IMR-90 (cell line): ENCODE measurements at regions not wholly inside any gene's neighbourhood (a gene's known extent, or its start where the extent isn't known, plus 50 kb on each side); places are given as distances from the start of the nearest gene placed in this dataset.

Experiments used
- ATAC-seq: fragments of 200-7000 bp; cut with Tn5 transposase; 2 replicates; pipeline ENCODE4 v1.9.1; 2020; ENCODE audit warnings: low read depth, mild to moderate bottlenecking, moderate library complexity
- BruUV-seq: library from RNA; stranded (reverse); fragments of 400-500 nt; replicated peaks from 2 replicates; lab custom pipeline; 2021; lab: Mats Ljungman, UMichigan
- CTCF ChIA-PET: fragments of 300-600 bp; formaldehyde crosslinking; extraction: SDS; loops from one replicate; lab custom pipeline; 2021; ENCODE audit warnings: antibody characterized with exemption; lab: Yijun Ruan, JAX
- POLR2A ChIA-PET: fragments of 300-600 bp; sonication (Branson Sonifier 250); formaldehyde crosslinking; loops from one replicate; lab custom pipeline; 2022; ENCODE audit warnings: antibody characterized with exemption; ENCODE audit not compliant: unreplicated experiment; lab: Charles Lee
- DNase-seq: peaks from one replicate; pipeline ENCODE4 v3.0.0; 2013
- H2AFZ ChIP-seq: replicated peaks from 2 replicates; pipeline ENCODE3; 2013; ENCODE audit warnings: low read length, mild to moderate bottlenecking; ENCODE audit not compliant: poor library complexity
- H2AK5ac ChIP-seq: 2 replicates; pipeline ENCODE4 v1.6.1; 2013; ENCODE audit warnings: low read depth, low read length, inconsistent platforms
- H2AK9ac ChIP-seq: replicated peaks from 2 replicates; pipeline ENCODE3; 2013; ENCODE audit warnings: mild to moderate bottlenecking, low read depth, low read length, moderate library complexity; ENCODE audit not compliant: poor library complexity
- H2BK120ac ChIP-seq: 2 replicates; pipeline ENCODE4 v1.6.1; 2013; ENCODE audit warnings: low read depth, low read length, inconsistent platforms
- H2BK15ac ChIP-seq: 3 replicates; pipeline ENCODE4 v1.6.1; 2013; ENCODE audit warnings: low read depth, low read length, inconsistent platforms
- H2BK20ac ChIP-seq: 2 replicates; pipeline ENCODE4 v1.6.1; 2013; ENCODE audit warnings: low read depth, mild to moderate bottlenecking, inconsistent platforms, low read length, moderate library complexity
- H2BK5ac ChIP-seq: 2 replicates; pipeline ENCODE4 v1.6.1; 2013; ENCODE audit warnings: mild to moderate bottlenecking, low read depth, low read length, inconsistent platforms; ENCODE audit not compliant: poor library complexity, severe bottlenecking
- H3K14ac ChIP-seq: replicated peaks from 2 replicates; pipeline ENCODE4 v1.6.1; 2013; ENCODE audit warnings: low read depth, low read length, inconsistent platforms
- H3K18ac ChIP-seq: 2 replicates; pipeline ENCODE4 v1.6.1; 2013; ENCODE audit warnings: low read depth, low read length, control low read depth
- H3K23ac ChIP-seq: 2 replicates; pipeline ENCODE4 v1.6.1; 2013; ENCODE audit warnings: low read depth, low read length, inconsistent platforms
- H3K27ac ChIP-seq: 2 replicates; pipeline ENCODE4 v1.5.1; 2013; ENCODE audit warnings: mild to moderate bottlenecking, control low read depth, low read length; ENCODE audit not compliant: insufficient read depth
- H3K27me3 ChIP-seq: 2 replicates; pipeline ENCODE4 v1.6.1; 2013; ENCODE audit warnings: low read length; ENCODE audit not compliant: control insufficient read depth, insufficient read depth
- H3K36me3 ChIP-seq: 2 replicates; pipeline ENCODE4 v1.6.1; 2013; ENCODE audit warnings: low read length, mixed read lengths; ENCODE audit not compliant: control insufficient read depth, insufficient read depth
- H3K4ac ChIP-seq: 2 replicates; pipeline ENCODE4 v1.6.1; 2013; ENCODE audit warnings: low read depth, low read length, inconsistent platforms
- H3K4me1 ChIP-seq: 2 replicates; pipeline ENCODE4 v1.6.1; 2013; ENCODE audit warnings: low read length, mixed read lengths; ENCODE audit not compliant: control insufficient read depth, insufficient read depth
- H3K4me2 ChIP-seq: 2 replicates; pipeline ENCODE4 v1.6.1; 2013; ENCODE audit warnings: low read depth, mild to moderate bottlenecking, control low read depth, low read length, moderate library complexity
- H3K4me3 ChIP-seq: 2 replicates; pipeline ENCODE4 v1.5.1; 2013; ENCODE audit warnings: low read depth, mild to moderate bottlenecking, control low read depth, low read length, moderate library complexity; ENCODE audit not compliant: insufficient read depth
- H3K56ac ChIP-seq: 2 replicates; pipeline ENCODE4 v1.6.1; 2013; ENCODE audit warnings: low read length, inconsistent platforms; ENCODE audit not compliant: insufficient read depth; ENCODE audit errors: extremely low read depth
- H3K79me1 ChIP-seq, 2 experiments: 2 replicates each; pipeline ENCODE4 v1.6.1; 2013; ENCODE audit warnings: low read length in 2 of 2, inconsistent platforms in 1 of 2, low read depth in 1 of 2
- H3K9ac ChIP-seq: 2 replicates; pipeline ENCODE4 v1.6.1; 2013; ENCODE audit warnings: low read depth, low read length, control low read depth
- H3K9me1 ChIP-seq: 2 replicates; pipeline ENCODE4 v1.6.1; 2013; ENCODE audit warnings: low read length, inconsistent platforms; ENCODE audit not compliant: insufficient read depth
- H3K9me3 ChIP-seq: 2 replicates; pipeline ENCODE4 v1.6.1; 2013; ENCODE audit warnings: low read length; ENCODE audit not compliant: control insufficient read depth, insufficient read depth
- H4K20me1 ChIP-seq: 2 replicates; pipeline ENCODE4 v1.6.1; 2013; ENCODE audit warnings: low read length, inconsistent platforms; ENCODE audit not compliant: insufficient read depth
- H4K5ac ChIP-seq: 2 replicates; pipeline ENCODE4 v1.6.1; 2013; ENCODE audit warnings: mild to moderate bottlenecking, low read depth, low read length, control low read depth
- H4K8ac ChIP-seq, 2 experiments: 2 replicates each; pipeline ENCODE4 v1.6.1; 2013; ENCODE audit warnings: low read depth in 2 of 2, low read length in 2 of 2, control low read depth in 1 of 2, inconsistent platforms in 1 of 2
- H4K91ac ChIP-seq: 2 replicates; pipeline ENCODE4 v1.6.1; 2013; ENCODE audit warnings: low read depth, low read length, inconsistent platforms; ENCODE audit not compliant: insufficient read depth
- RFX5 ChIP-seq: IDR thresholded peaks from 2 replicates; pipeline ENCODE4 v1.8.0; 2012; ENCODE audit warnings: low read depth, mild to moderate bottlenecking, low read length, moderate library complexity
- WGBS, 2 experiments: methylation state at CpG; one replicate each; pipeline versions ENCODE4 v1.1.5 to v1.1.7; 2013; ENCODE audit warnings: missing lambda C conversion rate in 2 of 2; ENCODE audit not compliant: insufficient read length in 1 of 2; ENCODE audit errors: extremely low coverage in 2 of 2; 5-methylcytosine and 5-hydroxymethylcytosine counted together
- dilution Hi-C: fragments of 300-500 bp; cut with HindIII; formaldehyde crosslinking; loops from one replicate; pipeline ENCODE4 v1.14.3; 2018; ENCODE audit warnings: low sequenced_read_pairs; ENCODE audit not compliant: unreplicated experiment
- in situ Hi-C: fragments of 300-500 bp; cut with MboI; formaldehyde crosslinking; loops from 3 replicates; pipeline ENCODE4 v1.14.3; 2019; ENCODE audit warnings: low sequenced_read_pairs, inconsistent platforms, mixed read lengths
- intact Hi-C: fragments of 100-400 bp; cut with micrococcal nuclease; formaldehyde crosslinking; loops from 2 replicates; pipeline ENCODE4 v1.10.0; 2022

GRCh38 chr10:21069929-21070700 is 173.0 kb upstream of the NEBL start:
- ChIA-PET CTCF (interaction anchor here (1.0 kb wide), 1 partner anchor 15 kb away, joined by 3 read pairs; no protein-coding TSS in a partner anchor), POLR2A (no interaction called here)
- DNase-seq, result no peak
- H3K18ac ChIP-seq, result no peak overlapping the region
- in situ Hi-C loops, result no loop called here
- H3K4me3 ChIP-seq, result no peak overlapping the region
- no peaks in the 10 kb centered on the region for H3K79me1 ChIP-seq
- no peak for ATAC-seq
- H3K27me3 ChIP-seq, result no peaks in the 10 kb centered on the region
- no CpG with 5 or more reads among the region's 10 CpGs for WGBS, 2 experiments
- no peak overlapping the region for H4K8ac ChIP-seq
- intact Hi-C loops, result no loop called here
- no peak overlapping the region for H3K56ac ChIP-seq
- H2AK9ac ChIP-seq, result no peak overlapping the region
- H2BK120ac ChIP-seq, result no peak overlapping the region
- H2AK5ac ChIP-seq, result no peak overlapping the region
- no peak overlapping the region for H3K27ac ChIP-seq
- H3K23ac ChIP-seq, result no peak overlapping the region
- H3K9ac ChIP-seq, result no peak overlapping the region
- H3K4ac ChIP-seq, result no peak overlapping the region
- H3K4me1 ChIP-seq, result no peaks in the 10 kb centered on the region
- H2BK5ac ChIP-seq, result no peak overlapping the region
- no peaks in the 10 kb centered on the region for H3K36me3 ChIP-seq
- BruUV-seq, result no TSS peak
- no peak overlapping the region for H4K5ac ChIP-seq
- dilution Hi-C loops, result no loop called here
- H2BK15ac ChIP-seq, result no peak overlapping the region
- no peak overlapping the region for H3K4me2 ChIP-seq
- H2BK20ac ChIP-seq, result no peak overlapping the region
- no peak for TF ChIP-seq RFX5
- no peak overlapping the region for H2AFZ ChIP-seq
- H3K9me3 ChIP-seq, result no peaks in the 10 kb centered on the region
- H4K91ac ChIP-seq, result no peak overlapping the region
- no peaks in the 10 kb centered on the region for H3K9me1 ChIP-seq
- no peak overlapping the region for H3K14ac ChIP-seq
- no peaks in the 10 kb centered on the region for H4K20me1 ChIP-seq
